ENCODE measurements at regions not wholly inside any gene's neighbourhood (a gene's known extent, or its start where the extent isn't known, plus 50 kb on each side); places are given as distances from the start of the nearest gene placed in this dataset.

DNA sequence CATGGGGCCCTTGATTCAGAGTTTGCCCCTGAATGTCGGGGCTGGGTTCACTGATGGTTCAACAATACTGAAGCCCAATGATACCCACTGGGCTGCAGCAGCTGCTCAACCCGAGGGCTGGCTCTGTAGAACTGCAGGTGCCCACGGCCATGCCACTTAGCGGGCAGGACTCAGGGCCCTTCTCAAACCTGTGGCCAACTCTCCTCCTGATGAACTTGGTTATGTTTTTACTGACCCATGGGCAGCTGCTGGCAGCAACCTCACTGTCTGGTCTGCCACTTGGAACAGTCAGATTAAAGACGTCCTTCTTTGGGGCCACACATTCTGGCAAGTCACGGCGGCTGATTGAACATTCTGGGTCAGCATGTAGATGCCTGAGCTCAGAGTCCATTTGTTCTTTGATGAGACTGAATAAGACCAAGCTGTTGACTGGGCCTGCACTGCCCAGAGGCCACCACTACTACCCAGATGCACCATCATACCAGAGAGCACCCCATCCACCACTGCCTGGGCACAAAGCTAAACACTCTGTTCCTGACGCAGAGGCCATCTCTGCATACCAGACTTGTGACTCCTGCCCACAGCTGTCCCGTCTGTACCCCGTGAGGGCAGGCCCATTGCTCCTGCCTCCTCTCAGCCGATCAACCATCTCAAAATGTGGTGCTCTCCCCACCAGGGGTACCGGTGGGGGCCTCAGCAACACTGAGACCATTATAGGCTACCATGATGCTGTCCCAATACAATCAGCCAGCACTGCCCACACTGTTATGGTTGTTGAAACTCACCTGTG lies 67.8 kb downstream of the SHANK2 start:
- TF ChIP-seq, protein P1, sequence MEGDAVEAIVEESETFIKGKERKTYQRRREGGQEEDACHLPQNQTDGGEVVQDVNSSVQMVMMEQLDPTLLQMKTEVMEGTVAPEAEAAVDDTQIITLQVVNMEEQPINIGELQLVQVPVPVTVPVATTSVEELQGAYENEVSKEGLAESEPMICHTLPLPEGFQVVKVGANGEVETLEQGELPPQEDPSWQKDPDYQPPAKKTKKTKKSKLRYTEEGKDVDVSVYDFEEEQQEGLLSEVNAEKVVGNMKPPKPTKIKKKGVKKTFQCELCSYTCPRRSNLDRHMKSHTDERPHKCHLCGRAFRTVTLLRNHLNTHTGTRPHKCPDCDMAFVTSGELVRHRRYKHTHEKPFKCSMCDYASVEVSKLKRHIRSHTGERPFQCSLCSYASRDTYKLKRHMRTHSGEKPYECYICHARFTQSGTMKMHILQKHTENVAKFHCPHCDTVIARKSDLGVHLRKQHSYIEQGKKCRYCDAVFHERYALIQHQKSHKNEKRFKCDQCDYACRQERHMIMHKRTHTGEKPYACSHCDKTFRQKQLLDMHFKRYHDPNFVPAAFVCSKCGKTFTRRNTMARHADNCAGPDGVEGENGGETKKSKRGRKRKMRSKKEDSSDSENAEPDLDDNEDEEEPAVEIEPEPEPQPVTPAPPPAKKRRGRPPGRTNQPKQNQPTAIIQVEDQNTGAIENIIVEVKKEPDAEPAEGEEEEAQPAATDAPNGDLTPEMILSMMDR (IDR thresholded peaks at IDR 0.05) = no peak
- no peak for TF ChIP-seq POLR2A (IDR thresholded peaks at IDR 0.05)
